CD14-positive monocyte (primary cell): ENCODE measurements at regions not wholly inside any gene's neighbourhood (a gene's known extent, or its start where the extent isn't known, plus 50 kb on each side); places are given as distances from the start of the nearest gene placed in this dataset.
"Not testable (repeated sequence)": the region's sequence is repeated elsewhere in the genome, so short reads cannot be mapped to it uniquely, and the experiment has no call there.

Source experiments
- DNase-seq, 3 donors: peaks; one replicate each; pipeline ENCODE4 v3.0.0-alpha.2; 2011 to 2022
- H2AFZ ChIP-seq: 2 replicates; pipeline ENCODE4 v1.6.0; 2012; ENCODE audit warnings: mild to moderate bottlenecking, low read depth, low read length, inconsistent platforms; ENCODE audit not compliant: insufficient read depth, poor library complexity, severe bottlenecking
- H3K27ac ChIP-seq, 2 donors: 1 replicate in 1 of 2; 2 replicates in 1 of 2; pipeline ENCODE4 v1.5.1; 2012 to 2013; ENCODE audit warnings: low read length in 2 of 2, control low read depth in 1 of 2, inconsistent platforms in 1 of 2, low read depth in 1 of 2, mild to moderate bottlenecking in 1 of 2
- H3K27me3 ChIP-seq, 2 donors: one replicate each; pipeline versions ENCODE4 v1.6.0 to v1.6.1; 2011 to 2013; ENCODE audit warnings: low read length in 2 of 2; ENCODE audit not compliant: control insufficient read depth in 2 of 2, insufficient read depth in 2 of 2
- H3K36me3 ChIP-seq, 2 donors: replicated peaks in 1 of 2; 1 replicate in 1 of 2; 2 replicates in 1 of 2; pipeline versions ENCODE4 v1.5.1 to v1.6.1; 2012 to 2013; ENCODE audit warnings: low read length in 2 of 2, control low read depth in 1 of 2, inconsistent platforms in 1 of 2, mild to moderate bottlenecking in 1 of 2; ENCODE audit not compliant: insufficient read depth in 2 of 2, control insufficient read depth in 1 of 2
- H3K4me1 ChIP-seq, 2 donors: 1 replicate in 1 of 2; 2 replicates in 1 of 2; pipeline versions ENCODE4 v1.5.1 to v1.6.1; 2012 to 2013; ENCODE audit warnings: low read length in 2 of 2, control low read depth in 1 of 2, inconsistent platforms in 1 of 2, mild to moderate bottlenecking in 1 of 2, moderate library complexity in 1 of 2; ENCODE audit not compliant: insufficient read depth in 2 of 2, control insufficient read depth in 1 of 2
- H3K4me2 ChIP-seq: replicated peaks from 2 replicates; pipeline ENCODE3; 2012; ENCODE audit warnings: low read length, moderate library complexity, mild to moderate bottlenecking; ENCODE audit not compliant: poor library complexity, severe bottlenecking; ENCODE audit errors: extremely low read depth
- H3K4me3 ChIP-seq, 3 experiments: fragments of 200-600 bp in 1 of 3; sonication (generic) in 1 of 3; replicated peaks in 1 of 3; 1 replicate in 2 of 3; 2 replicates in 1 of 3; pipeline ENCODE4 v1.5.1; 2011 to 2013; ENCODE audit warnings: low read length in 3 of 3, mild to moderate bottlenecking in 3 of 3, control low read depth in 2 of 3, low read depth in 2 of 3, inconsistent platforms in 1 of 3, moderate library complexity in 1 of 3
- H3K79me2 ChIP-seq: 2 replicates; pipeline ENCODE4 v1.6.0; 2012; ENCODE audit warnings: mild to moderate bottlenecking, control low read depth, inconsistent platforms, low read length, moderate library complexity; ENCODE audit not compliant: insufficient read depth
- H3K9ac ChIP-seq: 2 replicates; pipeline ENCODE4 v1.6.0; 2017; ENCODE audit warnings: low read length, mild to moderate bottlenecking; ENCODE audit not compliant: insufficient read depth, poor library complexity, severe bottlenecking
- H3K9me3 ChIP-seq, 2 donors: replicated peaks in 1 of 2; 1 replicate in 1 of 2; 2 replicates in 1 of 2; pipeline versions ENCODE4 v1.5.1 to v1.6.1; 2012 to 2013; ENCODE audit warnings: low read length in 2 of 2, control low read depth in 1 of 2; ENCODE audit not compliant: control insufficient read depth in 1 of 2, insufficient read depth in 1 of 2
- H4K20me1 ChIP-seq: 2 replicates; pipeline ENCODE4 v1.6.0; 2012; ENCODE audit warnings: mild to moderate bottlenecking, low read length, control low read depth, moderate library complexity; ENCODE audit not compliant: insufficient read depth
- H3K27ac Mint-ChIP-seq, 7 donors: one replicate each; pipeline ENCODE4 v1.8.0; 2020; ENCODE audit warnings: mild to moderate bottlenecking in 7 of 7, mixed read lengths in 7 of 7, moderate library complexity in 6 of 7, inconsistent platforms in 2 of 7
- H3K27me3 Mint-ChIP-seq, 3 donors: one replicate each; pipeline ENCODE4 v1.8.0; 2021 to 2022; ENCODE audit warnings: low read depth in 3 of 3, mild to moderate bottlenecking in 3 of 3, mixed read lengths in 3 of 3, moderate library complexity in 3 of 3, inconsistent platforms in 1 of 3
- H3K36me3 Mint-ChIP-seq, 2 donors: one replicate each; pipeline ENCODE4 v1.8.0; 2020; ENCODE audit warnings: mixed read lengths in 2 of 2, inconsistent platforms in 1 of 2, mild to moderate bottlenecking in 1 of 2
- H3K4me1 Mint-ChIP-seq: one replicate; pipeline ENCODE4 v1.8.0; 2020; ENCODE audit warnings: mild to moderate bottlenecking, mixed read lengths
- H3K4me3 Mint-ChIP-seq, 2 donors: one replicate each; pipeline ENCODE4 v1.8.0; 2020; ENCODE audit warnings: mild to moderate bottlenecking in 2 of 2, mixed read lengths in 2 of 2, moderate library complexity in 1 of 2
- H3K9me3 Mint-ChIP-seq, 7 donors: one replicate each; pipeline ENCODE4 v1.8.0; 2020 to 2022; ENCODE audit warnings: mixed read lengths in 7 of 7, mild to moderate bottlenecking in 6 of 7, moderate library complexity in 6 of 7, inconsistent platforms in 2 of 7
- CTCF ChIP-seq: fragments of 200-600 bp; IDR thresholded peaks from one replicate; pipeline ENCODE4 v1.8.0; 2022; ENCODE audit warnings: antibody characterized with exemption, mild to moderate bottlenecking
- WGBS: methylation state at CpG from one replicate; pipeline ENCODE4 v1.1.5; 2013; ENCODE audit warnings: missing lambda C conversion rate; ENCODE audit not compliant: insufficient coverage; 5-methylcytosine and 5-hydroxymethylcytosine counted together
- intact Hi-C, 2 donors: fragments of 100-400 bp; cut with micrococcal nuclease; formaldehyde crosslinking; loops; one replicate each; pipeline versions ENCODE4 v1.15.0 to v1.15.1; 2023

DNA sequence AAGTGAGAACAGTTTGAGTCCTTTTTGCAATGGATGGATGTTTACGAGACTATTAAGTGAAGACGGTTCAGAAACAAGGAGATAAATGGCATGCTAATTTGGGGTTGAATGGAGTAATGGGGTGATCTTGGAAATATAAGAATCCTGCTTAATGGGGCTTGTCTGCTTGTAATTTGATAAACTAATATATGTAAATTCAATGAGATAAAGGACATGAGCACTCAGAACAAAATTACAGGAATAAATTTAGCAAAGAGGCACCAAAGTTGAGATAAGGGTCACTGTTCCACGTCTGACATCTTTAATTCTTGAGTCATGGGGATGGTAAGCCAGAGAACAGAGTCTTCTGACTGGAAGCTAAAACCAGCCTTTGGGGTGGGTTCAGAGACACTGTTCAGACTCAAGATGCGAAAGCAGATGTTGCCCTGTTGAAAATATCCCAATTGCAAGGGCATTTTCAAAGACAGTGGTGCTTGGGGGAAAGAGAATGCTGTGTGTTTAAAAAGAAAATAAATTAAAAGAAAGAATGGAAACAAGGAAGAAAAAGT is 67.8 kb upstream of the CHRNB4 start:
- H3K27ac Mint-ChIP-seq = peak overlapping the region in 1 of 7 donors; percentile 4
- no peak for DNase-seq
- Histone ChIP-seq H3K9me3 (peaks cover 0 to 6% of the 10 kb centered on the region in 2 donors), H3K9ac (no peak overlapping the region), H3K4me3 (no peak overlapping the region), H2AFZ (no peak overlapping the region), H4K20me1 (no peaks in the 10 kb centered on the region), H3K4me2 (peak overlapping the region; percentile 31), H3K79me2 (no peaks in the 10 kb centered on the region), H3K36me3 (no peaks in the 10 kb centered on the region), H3K27ac (no peak overlapping the region), H3K4me1 (peaks cover 2 to 7% of the 10 kb centered on the region in 2 donors), H3K27me3 (peaks cover 9 to 17% of the 10 kb centered on the region in 2 donors)
- H3K4me3 Mint-ChIP-seq = peak overlapping the region in 1 of 2 donors; percentile 78
- peaks cover 4 to 10% (median 9%) of the 10 kb centered on the region in 7 donors for H3K9me3 Mint-ChIP-seq
- WGBS = 87% methylated on average over 3 of the region's 4 CpGs
- peaks cover 19 to 43% (median 36%) of the 10 kb centered on the region in 3 donors for H3K27me3 Mint-ChIP-seq
- intact Hi-C loops = loop anchor here (2.0 kb wide), 1 partner anchor 90 kb away; no protein-coding TSS in a partner anchor
- peaks cover 6% of the 10 kb centered on the region for H3K4me1 Mint-ChIP-seq
- H3K36me3 Mint-ChIP-seq = no peaks in the 10 kb centered on the region
- TF ChIP-seq CTCF = no peak

GRCh38 chr15:78706481-78707235 is 65.6 kb upstream of the CHRNB4 start:
- H3K27ac ChIP-seq, H3K4me1 Mint-ChIP-seq, DNase-seq, H3K79me2 ChIP-seq, H4K20me1 ChIP-seq, H3K9ac ChIP-seq, intact Hi-C loops, H3K9me3 ChIP-seq, H3K9me3 Mint-ChIP-seq, H3K4me3 ChIP-seq, H3K4me2 ChIP-seq, H3K36me3 ChIP-seq, H3K4me1 ChIP-seq, H3K4me3 Mint-ChIP-seq, H3K36me3 Mint-ChIP-seq, H3K27ac Mint-ChIP-seq, H2AFZ ChIP-seq: not testable (repeated sequence)
- H3K27me3 ChIP-seq = peaks cover 9 to 17% of the 10 kb centered on the region in 2 donors
- no CpG with 5 or more reads among the region's 1 CpG for WGBS
- H3K27me3 Mint-ChIP-seq = peaks cover 16 to 43% (median 34%) of the 10 kb centered on the region in 3 donors

- H2AFZ ChIP-seq, H3K9me3 ChIP-seq, H3K27me3 ChIP-seq, H3K4me1 Mint-ChIP-seq, H3K9ac ChIP-seq, H3K4me3 Mint-ChIP-seq, H3K36me3 Mint-ChIP-seq, intact Hi-C loops, H3K27ac ChIP-seq, DNase-seq, H3K36me3 ChIP-seq, H3K79me2 ChIP-seq, H3K4me3 ChIP-seq, H4K20me1 ChIP-seq, H3K4me1 ChIP-seq, H3K4me2 ChIP-seq: not testable (repeated sequence)
- peak overlapping the region in 1 of 7 donors; percentile 13 for H3K27ac Mint-ChIP-seq
- WGBS = 90% methylated on average over 2 of the region's 5 CpGs
- H3K9me3 Mint-ChIP-seq = peaks cover 4 to 13% (median 9%) of the 10 kb centered on the region in 7 donors
- peaks cover 17 to 36% (median 34%) of the 10 kb centered on the region in 3 donors for H3K27me3 Mint-ChIP-seq
Measured at GRCh38 chr15:78703334-78704056, 62.5 kb upstream of the CHRNB4 start.
